Endothelial cell of umbilical vein (primary cell): ENCODE measurements at regions not wholly inside any gene's neighbourhood (a gene's known extent, or its start where the extent isn't known, plus 50 kb on each side); places are given as distances from the start of the nearest gene placed in this dataset.

Experiments
- BruUV-seq: library from RNA; stranded (reverse); fragments of 400-500 nt; replicated peaks from 2 replicates; lab custom pipeline; 2021; lab: Mats Ljungman, UMichigan
- CTCF ChIA-PET: fragments of 300-600, 350-600 bp; sonication (Branson Sonifier 250); formaldehyde crosslinking; loops from one replicate; lab custom pipeline; 2021; ENCODE audit warnings: antibody characterized with exemption, inconsistent platforms; lab: Charles Lee
- POLR2A ChIA-PET: fragments of 300-600, 350-600 bp; sonication (Branson Sonifier 250); formaldehyde crosslinking; loops from one replicate; lab custom pipeline; 2021; ENCODE audit warnings: antibody characterized with exemption, inconsistent platforms; lab: Charles Lee
- DNase-seq: peaks from one replicate; pipeline ENCODE4 v3.0.0-alpha.2; 2011; ENCODE audit warnings: low read depth, low spot score
- FAIRE-seq: peaks from 2 replicates; lab custom pipeline; 2011; peaks lifted over from hg19 to GRCh38; lab: Jason Lieb, UNC
- H2AFZ ChIP-seq: 2 replicates; pipeline ENCODE4 v1.6.0; 2012; ENCODE audit warnings: low read depth, low read length, control low read depth, inconsistent platforms
- H3K27ac ChIP-seq: 2 replicates; pipeline ENCODE4 v1.5.1; 2011; ENCODE audit warnings: low read depth, mild to moderate bottlenecking, control low read depth, low read length, moderate library complexity; ENCODE audit not compliant: insufficient read depth
- H3K27me3 ChIP-seq, 2 experiments: 2 replicates each; pipeline versions ENCODE4 v1.6.0 to v1.6.1; 2011; ENCODE audit warnings: low read length in 2 of 2, mixed read lengths in 1 of 2; ENCODE audit not compliant: control insufficient read depth in 2 of 2, insufficient read depth in 2 of 2
- H3K36me3 ChIP-seq, 2 experiments: 2 replicates in 1 of 2; 3 replicates in 1 of 2; pipeline ENCODE4 v1.5.1; 2011; ENCODE audit warnings: low read length in 2 of 2, mild to moderate bottlenecking in 1 of 2, moderate library complexity in 1 of 2; ENCODE audit not compliant: control insufficient read depth in 2 of 2, insufficient read depth in 2 of 2; ENCODE audit errors: extremely low read depth in 1 of 2
- H3K4me1 ChIP-seq: 3 replicates; pipeline ENCODE4 v1.5.1; 2011; ENCODE audit warnings: mild to moderate bottlenecking, low read length; ENCODE audit not compliant: control insufficient read depth, insufficient read depth; ENCODE audit errors: extremely low read depth
- H3K4me2 ChIP-seq: 2 replicates; pipeline ENCODE4 v1.6.1; 2011; ENCODE audit warnings: low read length, control low read depth, mixed read lengths; ENCODE audit not compliant: insufficient read depth
- H3K4me3 ChIP-seq, 3 experiments: fragments of 200-600 bp in 1 of 3; sonication (generic), shearing (Covaris generic) in 1 of 3; replicated peaks in 1 of 3; 2 replicates each; pipeline ENCODE4 v1.5.1; 2011 to 2016; ENCODE audit warnings: control low read depth in 3 of 3, low read length in 3 of 3, mild to moderate bottlenecking in 2 of 3, inconsistent platforms in 1 of 3, low read depth in 1 of 3, moderate library complexity in 1 of 3; ENCODE audit not compliant: insufficient read depth in 1 of 3
- H3K79me2 ChIP-seq: 2 replicates; pipeline ENCODE4 v1.6.0; 2012; ENCODE audit warnings: low read length, inconsistent platforms; ENCODE audit not compliant: control insufficient read depth, insufficient read depth
- H3K9ac ChIP-seq: replicated peaks from 2 replicates; pipeline ENCODE3; 2011; ENCODE audit warnings: low read length, control low read depth; ENCODE audit not compliant: insufficient read depth; ENCODE audit errors: extremely low read depth
- H3K9me1 ChIP-seq: replicated peaks from 3 replicates; pipeline ENCODE4 v1.6.0; 2011; ENCODE audit warnings: mild to moderate bottlenecking, low read length; ENCODE audit not compliant: control insufficient read depth, insufficient read depth; ENCODE audit errors: extremely low read depth
- H3K9me3 ChIP-seq: replicated peaks from 2 replicates; pipeline ENCODE4 v1.5.1; 2012; ENCODE audit warnings: low read length, inconsistent platforms; ENCODE audit not compliant: control insufficient read depth, insufficient read depth
- H4K20me1 ChIP-seq: replicated peaks from 2 replicates; pipeline ENCODE3; 2011; ENCODE audit warnings: mild to moderate bottlenecking, low read length; ENCODE audit not compliant: control insufficient read depth, insufficient read depth; ENCODE audit errors: extremely low read depth
- CTCF ChIP-seq, 2 donors: IDR thresholded peaks; 1 replicate in 1 of 2; 2 replicates in 1 of 2; pipeline ENCODE4 v1.5.1; 2011; ENCODE audit warnings: low read length in 2 of 2, mild to moderate bottlenecking in 2 of 2, moderate library complexity in 2 of 2, control low read depth in 1 of 2, inconsistent platforms in 1 of 2, low read depth in 1 of 2; ENCODE audit not compliant: insufficient read depth in 1 of 2; ENCODE audit errors: extremely low read depth in 1 of 2
- EZH2 ChIP-seq: IDR thresholded peaks from 2 replicates; pipeline ENCODE4 v1.6.1; 2012; ENCODE audit warnings: borderline replicate concordance, low read depth, mild to moderate bottlenecking, moderate library complexity, low read length, inconsistent platforms; ENCODE audit not compliant: severe bottlenecking
- FOS ChIP-seq: IDR thresholded peaks from 2 replicates; pipeline ENCODE4 v1.6.1; 2011; ENCODE audit warnings: mild to moderate bottlenecking, low read length, moderate library complexity, borderline replicate concordance; ENCODE audit not compliant: insufficient read depth
- GATA2 ChIP-seq: IDR thresholded peaks from 2 replicates; pipeline ENCODE4 v1.7.0; 2011; ENCODE audit warnings: low read depth, mild to moderate bottlenecking, moderate library complexity, mixed read lengths, low read length; ENCODE audit not compliant: insufficient read length, insufficient read depth
- JUN ChIP-seq: IDR thresholded peaks from 2 replicates; pipeline ENCODE4 v1.6.1; 2011; ENCODE audit warnings: borderline replicate concordance, low read depth; ENCODE audit not compliant: insufficient read length, insufficient read depth
- MAX ChIP-seq: IDR thresholded peaks from 2 replicates; pipeline ENCODE4 v1.6.1; 2011; ENCODE audit not compliant: insufficient read depth, insufficient read length
- MYC ChIP-seq: IDR thresholded peaks from one replicate; pipeline ENCODE4 v1.6.1; 2011; ENCODE audit warnings: mild to moderate bottlenecking, low read depth, low read length
- POLR2A ChIP-seq: IDR thresholded peaks from 2 replicates; pipeline ENCODE4 v1.6.1; 2012; ENCODE audit warnings: low read depth, mild to moderate bottlenecking, control low read depth, low read length
- POLR2AphosphoS5 ChIP-seq: IDR thresholded peaks from 2 replicates; pipeline ENCODE4 v1.6.1; 2012; ENCODE audit warnings: low read depth, mild to moderate bottlenecking, control low read depth, low read length, moderate library complexity; ENCODE audit not compliant: insufficient read depth
- dilution Hi-C: fragments of 300-500 bp; cut with MboI; formaldehyde crosslinking; loops from one replicate; pipeline ENCODE4 v1.15.0; 2019; ENCODE audit warnings: low sequenced_read_pairs; ENCODE audit not compliant: extremely low pct_ligation_motif_present
- intact Hi-C: fragments of 100-400 bp; cut with micrococcal nuclease; formaldehyde crosslinking; loops from one replicate; pipeline ENCODE4 v1.10.0; 2022

GRCh38 chr11:69915151-69915500, 95.9 kb upstream of the FGF3 start:
- Histone ChIP-seq H3K4me2 (no peak overlapping the region), H3K27ac (no peak overlapping the region), H3K36me3 (no peaks in the 10 kb centered on the region), H3K27me3 (peaks cover 1 to 6% of the 10 kb centered on the region in 2 experiments), H3K9me1 (no peaks in the 10 kb centered on the region), H2AFZ (no peak overlapping the region), H3K9ac (no peak overlapping the region), H3K9me3 (no peaks in the 10 kb centered on the region), H3K4me3 (no peak overlapping the region), H3K4me1 (peaks cover 11% of the 10 kb centered on the region), H3K79me2 (no peaks in the 10 kb centered on the region), H4K20me1 (no peaks in the 10 kb centered on the region)
- dilution Hi-C loops (loop anchor here (25.0 kb wide), 1 partner anchor 272 kb away; no protein-coding TSS in a partner anchor), intact Hi-C loops (loop anchor here (1.0 to 10.0 kb wide), 3 partner anchors 276 to 560 kb away; no protein-coding TSS in a partner anchor)
- BruUV-seq, result no TSS peak
- DNase-seq (no peak), FAIRE-seq (no peak)
- CTCF ChIA-PET, result interaction anchor here (0.6 to 3.2 kb wide), 39 partner anchors 8 to 288 kb away, joined by 3 to 70 read pairs (median 4); partner anchors contain the start of gene FADD
- TF ChIP-seq MAX (no peak), GATA2 (no peak), POLR2A (no peak), MYC (no peak), CTCF (IDR thresholded peaks at IDR 0.05; ENCODE audit: extremely low read depth in 1 of 2, insufficient read depth in 1 of 2, low read depth in 1 of 2, low read length in 2 of 2) (no peak), FOS (no peak), JUN (no peak), EZH2 (no peak), POLR2AphosphoS5 (no peak)
- POLR2A ChIA-PET, result no interaction called here
